ENCODE measurements at regions not wholly inside any gene's neighbourhood (a gene's known extent, or its start where the extent isn't known, plus 50 kb on each side); places are given as distances from the start of the nearest gene placed in this dataset.

DNA sequence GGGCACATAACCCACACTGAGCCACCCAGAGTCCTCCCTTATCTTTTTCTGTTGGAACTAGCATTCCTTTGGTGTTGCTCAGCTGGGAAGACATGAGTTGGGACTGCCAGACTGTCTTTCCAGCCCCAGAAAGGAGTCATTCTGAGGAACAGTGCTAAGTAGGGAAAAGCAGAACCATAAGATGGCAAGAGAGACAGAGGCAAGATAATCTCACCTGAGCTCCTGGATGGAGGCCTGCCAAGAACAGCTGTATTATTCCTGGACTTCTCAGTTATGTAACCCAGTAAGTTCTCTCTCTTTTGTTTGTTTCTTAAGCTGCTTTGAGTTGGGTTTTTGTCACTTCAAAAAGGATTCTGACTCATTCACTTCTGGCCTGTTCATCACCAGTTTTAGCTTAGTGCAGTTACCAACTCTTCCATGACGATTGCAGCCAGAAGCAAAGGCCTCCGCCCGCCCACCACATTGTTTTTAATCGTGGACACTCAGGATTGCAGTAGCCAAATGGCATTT lies 134.4 kb downstream of the OMA1 start:
- Histone ChIP-seq H3K9me3 (ENCODE audit: severe bottlenecking) (no peaks in the 10 kb centered on the region), H3K27ac (ENCODE audit: poor library complexity, severe bottlenecking) (no peak overlapping the region), H3K4me1 (ENCODE audit: insufficient read depth, poor library complexity, severe bottlenecking) (no peaks in the 10 kb centered on the region), H3K4me3 (ENCODE audit: severe bottlenecking) (no peak overlapping the region), H3K27me3 (ENCODE audit: insufficient read depth, poor library complexity, severe bottlenecking) (no peaks in the 10 kb centered on the region), H3K36me3 (ENCODE audit: low read depth) (no peaks in the 10 kb centered on the region)
- DNase-seq (ENCODE audit: low spot score) (no peak), ATAC-seq (ENCODE audit: low read depth) (peak; percentile 31; the same call in 1 of the 3 replicates)
- no peak for TF ChIP-seq CTCF (IDR thresholded peaks at IDR 0.05; ENCODE audit: poor library complexity, severe bottlenecking)

DNA sequence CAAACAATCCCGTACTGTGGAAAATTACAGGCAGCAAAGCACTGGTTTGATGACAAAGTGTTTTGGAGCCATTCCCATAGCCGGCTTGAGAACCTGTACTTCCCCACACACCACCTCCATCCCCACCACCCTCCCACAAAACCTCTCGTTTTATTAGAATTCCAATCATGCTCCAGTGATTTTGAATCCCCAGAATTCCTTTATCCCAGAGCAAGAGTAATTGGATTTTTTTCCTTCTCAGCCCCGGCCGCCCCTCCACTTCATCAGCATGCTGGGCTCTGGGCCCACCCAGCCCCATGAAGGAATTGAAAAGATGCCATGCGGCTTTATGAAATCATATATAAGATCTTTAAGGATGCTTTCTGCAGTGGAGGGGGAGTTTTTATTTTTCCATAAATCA lies 136.6 kb downstream of the OMA1 start:
- no peak for DNase-seq (ENCODE audit: low spot score)

GRCh38 chr1:58409336-58409735 lies 137.2 kb downstream of the OMA1 start:
- DNase-seq (ENCODE audit: low spot score) (no peak), ATAC-seq (ENCODE audit: low read depth) (no peak)
- Histone ChIP-seq H3K27ac (ENCODE audit: poor library complexity, severe bottlenecking) (no peak overlapping the region), H3K4me1 (ENCODE audit: insufficient read depth, poor library complexity, severe bottlenecking) (no peaks in the 10 kb centered on the region), H3K36me3 (ENCODE audit: low read depth) (no peaks in the 10 kb centered on the region), H3K27me3 (ENCODE audit: insufficient read depth, poor library complexity, severe bottlenecking) (no peaks in the 10 kb centered on the region), H3K9me3 (ENCODE audit: severe bottlenecking) (no peaks in the 10 kb centered on the region), H3K4me3 (ENCODE audit: severe bottlenecking) (no peak overlapping the region)
- no peak for TF ChIP-seq CTCF (IDR thresholded peaks at IDR 0.05; ENCODE audit: poor library complexity, severe bottlenecking)

More for the DNA sequence above, 136.6 kb downstream of the OMA1 start:
- Histone ChIP-seq H3K27ac (ENCODE audit: poor library complexity, severe bottlenecking) (no peak overlapping the region), H3K27me3 (ENCODE audit: insufficient read depth, poor library complexity, severe bottlenecking) (no peaks in the 10 kb centered on the region), H3K4me3 (ENCODE audit: severe bottlenecking) (no peak overlapping the region), H3K4me1 (ENCODE audit: insufficient read depth, poor library complexity, severe bottlenecking) (no peaks in the 10 kb centered on the region), H3K36me3 (ENCODE audit: low read depth) (no peaks in the 10 kb centered on the region), H3K9me3 (ENCODE audit: severe bottlenecking) (no peaks in the 10 kb centered on the region)
- no peak for ATAC-seq (ENCODE audit: low read depth)
- no peak for TF ChIP-seq CTCF (IDR thresholded peaks at IDR 0.05; ENCODE audit: poor library complexity, severe bottlenecking)

DNA sequence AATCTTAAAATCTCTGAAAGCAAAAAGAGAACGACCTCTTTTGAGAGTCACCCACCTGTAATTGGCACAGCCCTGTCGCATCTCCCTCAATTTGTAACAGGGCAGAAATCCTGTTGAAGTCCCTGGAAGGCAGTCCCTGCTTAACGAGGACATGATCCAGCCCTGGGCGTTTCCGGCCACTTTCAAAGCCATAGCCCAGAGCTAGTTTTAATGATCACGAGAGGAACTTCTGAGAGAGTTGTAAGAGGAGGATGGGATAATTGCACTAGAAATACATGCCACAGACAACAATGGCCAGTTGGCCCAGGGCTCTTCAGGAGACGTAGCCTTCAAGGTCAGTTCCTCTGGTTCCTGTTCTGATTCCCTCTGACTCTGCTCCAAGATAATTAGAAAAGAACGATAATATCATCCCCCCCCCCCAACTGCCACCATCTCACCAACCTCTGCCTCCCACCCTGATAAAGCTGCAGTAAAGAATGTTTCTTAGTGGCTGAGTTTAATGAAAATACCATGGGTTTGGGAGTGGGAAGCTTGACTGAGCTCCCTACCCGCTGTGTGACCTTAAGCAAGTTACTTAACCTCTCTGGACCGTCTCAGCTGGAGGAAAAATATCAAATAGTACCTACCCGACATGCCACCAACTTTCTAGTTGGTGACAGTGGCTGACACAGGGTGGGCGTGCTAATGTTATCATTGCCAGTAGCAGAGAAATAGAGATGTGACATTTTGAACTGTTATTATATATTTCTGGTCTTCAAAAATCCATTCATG lies 140.0 kb downstream of the OMA1 start:
- no peaks in the 10 kb centered on the region for H3K36me3 ChIP-seq (ENCODE audit: low read depth)
- no peak for TF ChIP-seq CTCF (IDR thresholded peaks at IDR 0.05; ENCODE audit: poor library complexity, severe bottlenecking)
- no peaks in the 10 kb centered on the region for H3K4me1 ChIP-seq (ENCODE audit: insufficient read depth, poor library complexity, severe bottlenecking)
- no peaks in the 10 kb centered on the region for H3K27me3 ChIP-seq (ENCODE audit: insufficient read depth, poor library complexity, severe bottlenecking)
- ATAC-seq (ENCODE audit: low read depth) (no peak), DNase-seq (ENCODE audit: low spot score) (no peak)
- no peak overlapping the region for H3K27ac ChIP-seq (ENCODE audit: poor library complexity, severe bottlenecking)
- H3K9me3 ChIP-seq (ENCODE audit: severe bottlenecking): no peaks in the 10 kb centered on the region
- no peak overlapping the region for H3K4me3 ChIP-seq (ENCODE audit: severe bottlenecking)

- no peak overlapping the region for H3K27ac ChIP-seq (ENCODE audit: poor library complexity, severe bottlenecking)
- DNase-seq (ENCODE audit: low spot score) (no peak), ATAC-seq (ENCODE audit: low read depth) (no peak)
- no peaks in the 10 kb centered on the region for H3K4me1 ChIP-seq (ENCODE audit: insufficient read depth, poor library complexity, severe bottlenecking)
- H3K27me3 ChIP-seq (ENCODE audit: insufficient read depth, poor library complexity, severe bottlenecking): no peaks in the 10 kb centered on the region
- H3K36me3 ChIP-seq (ENCODE audit: low read depth): no peaks in the 10 kb centered on the region
- H3K9me3 ChIP-seq (ENCODE audit: severe bottlenecking): no peaks in the 10 kb centered on the region
- H3K4me3 ChIP-seq (ENCODE audit: severe bottlenecking): no peak overlapping the region
- no peak for TF ChIP-seq CTCF (IDR thresholded peaks at IDR 0.05; ENCODE audit: poor library complexity, severe bottlenecking)
Observed at GRCh38 chr1:58405660-58406059, 140.9 kb downstream of the OMA1 start.
